Activated CD4-positive, CD25-positive, alpha-beta regulatory T cell (primary cell): ENCODE measurements at regions not wholly inside any gene's neighbourhood (a gene's known extent, or its start where the extent isn't known, plus 50 kb on each side); places are given as distances from the start of the nearest gene placed in this dataset.

Experiments
- DNase-seq, 4 experiments: peaks; one replicate each; lab custom pipeline; 2025; lab: John Stamatoyannopoulos, UW

DNA sequence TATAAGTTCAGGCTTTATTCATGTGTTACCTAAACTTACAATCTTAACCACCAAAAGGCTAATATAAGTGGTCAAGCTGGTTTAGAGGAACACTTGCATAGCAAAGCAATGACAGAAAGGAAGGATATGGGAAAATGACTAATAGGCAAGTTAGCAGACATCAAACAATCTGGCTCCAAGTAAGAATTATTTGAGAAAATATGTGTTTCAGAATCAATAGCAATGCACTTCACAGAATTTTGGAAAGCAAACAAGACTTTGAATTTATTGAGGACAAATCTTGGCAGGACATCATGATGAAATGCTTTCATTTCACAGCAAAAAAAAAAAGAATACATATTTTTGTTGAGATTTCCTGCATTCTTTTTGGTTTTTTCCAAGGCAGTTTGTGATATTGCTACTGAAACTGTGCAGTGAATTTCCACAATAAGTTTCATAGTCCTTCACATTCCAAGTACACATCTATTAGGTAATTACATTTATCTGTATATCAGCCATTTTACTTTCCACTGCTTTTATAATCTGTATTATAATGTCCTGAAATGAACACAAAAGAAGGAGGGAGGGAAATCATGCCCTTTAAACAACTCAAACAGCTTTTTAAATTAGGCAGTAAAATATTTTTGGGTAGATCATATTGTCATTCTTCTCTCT is 417.9 kb downstream of the NR2F1-AS1 start:
- no peak for DNase-seq

DNA sequence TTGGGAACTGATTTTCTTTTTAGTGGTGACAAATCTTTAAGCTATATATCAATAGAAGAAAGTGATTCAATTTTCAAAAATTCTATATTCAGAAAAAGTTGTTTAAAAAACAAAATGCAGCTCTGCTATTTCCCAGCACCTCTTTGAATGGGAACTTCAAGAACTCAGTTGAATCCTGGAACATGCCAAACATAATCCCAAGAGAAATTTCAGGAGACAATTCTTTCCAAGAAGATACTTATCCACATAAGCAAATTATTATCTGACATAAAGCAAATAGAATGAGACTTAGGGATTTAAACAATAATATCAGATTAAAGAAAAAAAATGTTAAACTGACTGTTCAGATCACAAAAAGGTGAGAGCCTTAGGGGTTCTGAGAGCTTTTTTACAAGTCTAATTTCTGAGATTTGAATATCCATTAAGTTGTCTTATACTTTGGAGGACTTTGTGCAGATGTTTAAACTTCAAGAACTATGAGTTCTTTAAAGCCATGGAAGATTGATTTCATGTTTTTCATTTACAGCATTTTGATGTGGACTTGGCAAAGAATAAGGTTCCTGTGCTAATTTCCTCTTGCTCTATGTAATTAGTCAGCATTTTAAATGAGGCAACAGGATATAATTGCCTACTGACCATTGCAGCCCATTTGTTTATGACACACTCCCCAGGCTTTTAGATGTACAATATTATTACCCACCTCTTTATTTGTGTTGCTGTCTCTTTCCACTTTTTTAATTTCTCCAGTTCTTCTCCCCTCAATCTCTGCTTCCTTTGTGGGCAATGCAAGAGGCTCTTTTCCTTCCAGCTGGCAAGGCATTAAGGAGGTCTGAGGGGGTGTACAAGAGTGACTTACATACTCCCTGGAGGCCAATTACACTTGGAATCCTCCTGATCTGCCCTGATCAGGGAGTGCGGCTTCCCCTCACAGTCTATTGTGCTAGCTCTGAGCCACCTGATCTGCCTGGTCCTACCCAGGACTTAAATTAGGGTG is 419.1 kb downstream of the NR2F1-AS1 start:
- DNase-seq, result no peak

DNA sequence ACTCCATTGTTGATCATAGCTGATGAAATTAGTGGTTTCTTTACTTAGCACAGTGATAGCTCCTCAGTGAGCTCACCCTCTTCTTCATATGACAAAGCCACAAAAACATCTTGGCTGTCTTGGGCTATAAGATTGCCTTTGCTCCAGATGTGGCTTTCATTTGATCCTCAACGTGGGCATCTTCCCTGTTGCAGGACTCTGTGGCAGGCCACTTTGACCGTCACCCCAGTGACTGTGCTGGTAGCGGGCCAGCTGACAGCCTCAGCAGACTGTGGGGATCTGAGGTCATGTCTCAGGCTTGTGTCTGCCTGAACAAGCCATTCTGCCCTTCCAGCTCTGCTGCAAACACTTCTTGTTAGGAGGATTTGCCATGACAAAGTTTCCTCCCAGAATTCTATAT is 422.2 kb downstream of the NR2F1-AS1 start:
- no peak for DNase-seq

- DNase-seq, result no peak
Measured at GRCh38 chr5:93156566-93156965, 424.5 kb downstream of the NR2F1-AS1 start.

DNA sequence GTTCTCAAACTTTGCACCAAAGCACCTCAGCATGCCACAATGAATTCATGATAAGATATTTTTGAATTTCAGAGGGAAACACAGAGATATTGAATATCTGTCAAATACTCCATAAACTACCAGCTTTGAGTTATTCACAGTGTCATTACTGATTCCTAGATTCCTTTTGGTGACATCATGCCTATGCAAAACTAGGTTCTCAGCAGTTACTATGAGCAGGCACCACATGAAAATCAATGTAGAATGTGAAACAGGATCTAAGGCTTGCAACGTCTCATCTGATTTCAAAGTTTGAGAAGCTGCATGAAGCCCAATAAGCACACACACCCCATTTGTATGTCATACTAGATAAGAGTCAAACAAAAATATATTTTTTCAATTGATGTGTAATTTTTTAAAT is 426.5 kb downstream of the NR2F1-AS1 start:
- DNase-seq, result no peak

GRCh38 chr5:93153461-93153860 is 427.6 kb downstream of the NR2F1-AS1 start:
- no peak for DNase-seq

GRCh38 chr5:93151896-93152295 is 429.1 kb downstream of the NR2F1-AS1 start:
- DNase-seq, result no peak

GRCh38 chr5:93151121-93151520 is 429.9 kb downstream of the NR2F1-AS1 start:
- no peak for DNase-seq

GRCh38 chr5:93150311-93151012 is 430.6 kb downstream of the NR2F1-AS1 start:
- no peak for DNase-seq

GRCh38 chr5:93145767-93146166 is 435.3 kb downstream of the NR2F1-AS1 start:
- no peak for DNase-seq

GRCh38 chr5:93145019-93145418 is 436.0 kb downstream of the NR2F1-AS1 start:
- DNase-seq, result no peak

- DNase-seq, result no peak
Measured at GRCh38 chr5:93141969-93142368, 439.1 kb downstream of the NR2F1-AS1 start.

GRCh38 chr5:93130624-93131490 is 450.2 kb downstream of the NR2F1-AS1 start:
- DNase-seq, result no peak

DNA sequence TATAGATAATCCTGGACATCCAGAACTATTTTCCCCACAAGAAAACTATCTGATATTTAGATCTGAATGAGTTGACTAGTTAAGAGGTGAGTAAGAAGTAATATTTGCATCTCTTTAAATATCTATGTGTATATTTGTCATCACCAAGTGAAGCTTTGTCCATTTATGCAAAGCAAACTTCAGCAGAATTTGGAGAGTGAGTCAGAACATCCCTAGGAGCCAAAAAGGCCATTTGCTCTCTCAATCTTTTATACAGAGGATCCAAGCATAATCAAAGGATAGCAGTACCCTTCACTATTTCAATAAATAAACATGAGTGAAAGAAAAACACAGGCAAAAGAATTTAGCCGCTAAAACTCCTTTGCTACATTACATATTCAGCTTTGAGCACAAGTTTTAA is 454.4 kb downstream of the NR2F1-AS1 start:
- DNase-seq, result no peak

GRCh38 chr5:93123127-93123526 is 457.9 kb downstream of the NR2F1-AS1 start:
- DNase-seq, result no peak

GRCh38 chr5:93122446-93122845 is 458.6 kb downstream of the NR2F1-AS1 start:
- DNase-seq, result no peak

GRCh38 chr5:93120771-93121170 is 460.2 kb downstream of the NR2F1-AS1 start:
- DNase-seq, result no peak

DNA sequence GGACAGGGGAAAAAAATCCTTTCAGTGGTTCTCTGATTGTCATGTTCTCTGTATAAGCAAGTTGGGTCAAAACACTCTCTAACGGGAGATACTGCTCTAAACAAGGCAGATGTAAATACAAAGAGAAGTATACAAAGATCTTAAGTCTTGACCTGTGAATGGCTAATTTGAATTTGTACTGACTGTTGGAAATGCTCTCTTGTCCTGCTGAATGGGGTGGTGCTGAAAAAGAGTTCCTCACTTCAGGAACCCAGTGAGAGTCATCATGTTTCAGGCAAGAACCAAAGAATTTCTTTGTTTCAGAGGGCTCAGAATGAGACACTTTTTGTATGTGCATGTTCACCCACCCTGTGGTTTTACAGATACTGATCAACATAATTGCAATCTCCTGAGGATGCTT is 461.0 kb downstream of the NR2F1-AS1 start:
- no peak for DNase-seq

DNA sequence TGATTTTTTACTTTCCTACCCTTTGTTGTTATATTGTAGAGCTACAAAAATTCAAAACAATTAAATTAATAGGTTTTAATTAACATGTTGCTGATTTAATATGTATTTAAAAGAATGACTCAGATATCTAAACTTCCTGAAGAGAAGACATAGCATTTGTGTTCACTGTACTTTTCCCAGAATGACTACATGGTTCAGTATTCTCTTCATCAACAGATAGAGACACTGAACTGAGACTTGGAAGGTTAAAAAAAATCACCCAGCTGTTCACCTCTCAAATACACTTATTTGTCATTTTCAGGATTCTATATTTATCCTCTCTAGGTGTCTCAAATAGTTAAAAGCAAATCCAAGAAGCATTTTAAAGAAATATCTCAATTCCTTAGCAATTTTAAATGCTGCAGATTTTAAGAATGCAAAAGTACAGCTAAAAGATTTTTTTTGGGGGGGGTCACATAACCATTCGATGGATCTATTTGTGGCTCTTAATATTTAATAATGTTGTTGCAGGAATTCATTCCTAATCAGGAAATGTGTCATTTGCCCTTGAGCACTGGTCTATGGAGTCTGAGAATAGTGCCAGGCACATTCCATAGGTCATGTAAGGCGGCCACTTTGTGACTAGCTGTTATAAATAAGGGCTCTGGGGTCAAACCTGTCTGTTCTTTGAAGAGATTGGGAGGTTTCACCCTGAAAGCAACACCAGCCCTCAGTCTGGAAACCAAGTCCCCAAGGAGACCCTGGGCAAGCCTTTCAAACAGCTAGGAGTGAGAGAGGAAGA is 463.1 kb downstream of the NR2F1-AS1 start:
- DNase-seq, result no peak

DNA sequence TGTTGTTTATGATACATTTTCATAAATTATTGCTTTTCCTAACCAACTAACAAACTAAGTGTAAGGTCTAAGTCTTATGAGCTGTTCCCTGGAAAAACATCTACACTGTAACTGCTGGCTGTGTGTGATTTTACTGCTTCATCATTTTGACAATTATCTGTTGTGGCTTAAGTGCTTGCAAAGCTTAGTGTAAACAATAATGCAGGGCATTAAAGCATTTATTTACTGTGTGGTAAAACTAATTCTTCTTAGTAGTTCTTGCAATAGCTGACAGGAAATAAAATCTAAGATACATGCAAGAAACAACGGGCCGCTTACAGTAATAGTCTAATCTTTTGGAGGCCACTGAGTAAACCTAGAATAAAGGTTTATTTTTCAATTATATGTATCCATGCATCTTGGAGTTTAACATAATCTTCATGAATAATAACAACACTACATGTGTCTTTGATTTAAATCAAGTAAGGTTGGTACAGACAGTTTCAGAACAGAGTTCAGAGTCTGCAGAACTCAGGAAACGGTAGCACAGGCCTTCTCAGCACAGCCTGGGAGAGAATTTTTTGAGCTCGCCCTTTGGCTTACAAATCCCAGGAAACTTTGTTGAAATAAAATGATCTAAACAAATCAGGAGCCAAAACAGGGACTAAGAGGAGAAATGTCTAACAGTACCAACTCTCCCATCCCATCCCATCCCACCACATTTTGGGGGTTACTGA is 473.1 kb downstream of the NR2F1-AS1 start:
- no peak for DNase-seq
